GM21576 (cell line): ENCODE measurements at regions not wholly inside any gene's neighbourhood (a gene's known extent, or its start where the extent isn't known, plus 50 kb on each side); places are given as distances from the start of the nearest gene placed in this dataset.

Source experiments
- ATAC-seq: cut with Tn5 transposase; IDR thresholded peaks from one replicate; pipeline ENCODE4 v1.9.1; 2021; ENCODE audit warnings: mild to moderate bottlenecking, moderate library complexity; ENCODE audit not compliant: unreplicated experiment

DNA sequence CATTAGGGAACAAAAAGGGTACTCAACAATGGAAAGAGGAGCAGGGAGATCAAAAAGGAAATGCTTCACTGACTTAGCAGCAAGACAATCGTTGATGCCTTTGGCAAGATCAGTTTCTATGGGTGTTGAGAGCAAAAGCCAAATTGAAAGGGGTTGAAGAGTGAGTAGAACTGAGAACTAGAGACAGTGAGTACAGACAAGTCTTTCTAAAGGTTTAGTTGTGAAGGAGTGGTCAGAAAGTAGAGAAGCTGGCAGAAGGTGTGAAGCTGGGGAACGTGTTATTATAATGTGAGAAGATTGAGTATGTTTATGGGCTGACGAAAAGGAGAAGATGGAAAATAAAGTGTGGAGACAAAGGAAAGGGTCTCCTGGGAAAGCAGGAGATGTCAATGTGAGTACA lies 221.2 kb upstream of the USP25 start:
- ATAC-seq, result no peak

GRCh38 chr21:15514073-15514946 lies 215.5 kb upstream of the USP25 start:
- peak; percentile 98 for ATAC-seq

- ATAC-seq, result no peak
These were observed 213.9 kb upstream of the USP25 start for GRCh38 chr21:15515908-15516307.

DNA sequence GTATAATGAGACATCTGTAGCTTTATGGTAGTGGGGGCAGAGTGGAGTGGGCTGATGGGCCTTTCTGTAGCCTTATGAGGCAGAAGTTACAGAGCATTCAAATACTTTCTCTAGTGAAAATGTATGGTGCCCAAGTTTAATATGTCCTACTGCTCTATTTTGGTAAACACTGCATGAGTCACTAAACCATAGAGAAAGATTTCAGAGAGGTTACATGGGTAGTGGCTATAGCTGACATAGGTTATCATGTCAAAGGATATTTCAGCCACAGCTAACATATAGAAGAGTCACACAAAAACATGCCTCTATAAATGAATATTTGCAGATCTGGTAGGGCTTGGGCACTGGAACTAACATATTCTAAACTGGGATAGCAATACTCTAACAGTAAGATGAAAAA lies 212.4 kb upstream of the USP25 start:
- ATAC-seq, result no peak

- no peak for ATAC-seq
These were observed 208.8 kb upstream of the USP25 start for GRCh38 chr21:15520811-15521643.

DNA sequence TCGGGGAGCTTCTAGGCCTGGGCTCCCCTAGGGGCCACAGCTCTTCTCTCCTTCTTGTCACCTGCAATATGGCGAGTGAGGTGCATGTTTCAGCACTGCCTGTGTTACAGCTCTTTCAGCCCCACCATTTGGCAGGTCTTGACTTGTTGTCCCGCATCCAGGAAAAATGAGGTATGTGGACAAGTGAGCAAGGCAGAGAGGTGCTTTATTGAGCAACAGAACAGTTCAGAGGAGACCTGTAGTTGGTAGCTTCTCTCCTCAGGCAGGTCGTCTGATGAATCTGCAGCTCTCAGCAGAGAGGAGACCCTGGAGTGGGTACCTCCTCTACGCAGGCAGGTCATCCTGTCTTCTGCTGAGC lies 208.2 kb upstream of the USP25 start:
- no peak for ATAC-seq

GRCh38 chr21:15522148-15522547 lies 207.6 kb upstream of the USP25 start:
- no peak for ATAC-seq

DNA sequence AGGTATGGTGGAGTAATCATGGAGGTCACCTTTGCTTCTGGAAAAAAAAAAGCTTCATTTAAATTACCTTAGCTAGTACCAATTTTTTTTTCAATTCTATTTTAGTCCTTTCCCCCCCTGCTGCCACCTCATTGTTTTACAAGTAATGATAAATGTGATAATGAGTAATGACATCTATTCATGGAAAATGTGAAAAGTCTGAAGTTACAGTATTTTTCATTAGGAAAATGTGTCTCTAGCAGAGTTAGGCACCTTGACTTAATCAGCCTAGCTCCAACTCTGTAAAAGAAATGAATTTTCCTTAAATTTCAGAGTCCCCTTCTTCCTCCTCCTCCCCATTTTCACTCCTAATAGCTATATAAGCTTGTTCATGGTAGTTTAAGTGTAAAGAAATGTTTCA lies 204.9 kb upstream of the USP25 start:
- ATAC-seq, result no peak

DNA sequence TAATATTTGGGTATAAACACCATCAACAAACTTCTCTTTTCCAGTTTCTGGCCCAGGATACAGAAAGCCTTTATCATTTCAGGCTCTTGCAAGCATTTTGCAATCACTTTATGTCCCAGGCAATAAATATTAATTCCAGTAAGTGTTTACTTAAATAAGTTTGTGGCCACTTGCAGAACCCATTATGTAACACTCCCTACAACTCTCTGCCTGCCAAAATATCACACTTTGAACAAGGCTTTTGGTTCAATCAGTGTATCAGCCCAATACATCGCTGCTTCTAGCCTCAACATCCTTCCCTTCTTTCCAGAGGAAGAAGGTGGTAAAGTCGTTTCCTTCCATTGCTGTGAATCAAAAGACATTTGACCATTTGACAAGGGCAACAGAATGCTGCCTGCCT lies 203.0 kb upstream of the USP25 start:
- no peak for ATAC-seq

- no peak for ATAC-seq
These were observed 201.4 kb upstream of the USP25 start for GRCh38 chr21:15528346-15528745.

DNA sequence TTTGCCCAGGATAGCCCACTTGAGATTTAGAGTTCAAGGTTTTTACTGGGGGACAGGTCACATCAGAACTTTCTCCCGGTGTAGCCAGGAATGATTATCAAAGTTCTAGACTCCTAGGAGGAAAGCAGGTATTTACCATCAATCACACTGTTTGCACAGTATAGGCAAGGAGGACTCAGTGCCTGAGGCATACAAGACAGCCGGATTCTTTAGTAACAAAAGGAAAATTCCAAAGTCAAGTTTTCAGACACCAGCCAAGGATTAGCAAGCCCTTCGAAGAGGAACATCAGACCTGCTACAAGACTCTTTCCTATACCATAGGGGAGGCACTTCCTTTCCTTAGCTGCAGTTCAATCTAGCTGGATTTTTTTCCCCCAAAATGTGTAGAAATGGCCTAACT lies 197.8 kb upstream of the USP25 start:
- ATAC-seq, result no peak

- no peak for ATAC-seq
These were observed 196.2 kb upstream of the USP25 start for GRCh38 chr21:15533618-15534017.

DNA sequence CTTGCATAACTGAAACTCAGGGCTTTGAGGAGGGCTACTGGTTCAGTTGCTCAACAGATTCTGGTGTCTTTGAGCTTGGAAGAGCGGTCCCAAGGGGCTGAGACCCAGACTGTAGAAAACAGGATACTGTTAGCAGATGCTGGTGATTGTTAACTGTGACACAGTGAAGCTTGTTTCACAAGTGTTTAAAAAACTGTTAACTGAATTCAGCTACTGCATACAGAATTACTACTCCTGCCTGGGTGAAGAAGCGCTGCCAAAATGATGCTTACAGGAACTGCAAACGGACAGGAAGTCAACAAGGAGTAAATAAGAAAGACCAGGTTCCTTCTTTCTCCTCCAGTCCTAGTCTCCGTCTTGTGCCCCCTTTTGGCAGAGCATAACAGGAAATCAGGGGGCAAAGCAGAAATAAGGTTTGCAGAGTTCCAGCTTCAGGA lies 195.3 kb upstream of the USP25 start:
- ATAC-seq, result no peak

DNA sequence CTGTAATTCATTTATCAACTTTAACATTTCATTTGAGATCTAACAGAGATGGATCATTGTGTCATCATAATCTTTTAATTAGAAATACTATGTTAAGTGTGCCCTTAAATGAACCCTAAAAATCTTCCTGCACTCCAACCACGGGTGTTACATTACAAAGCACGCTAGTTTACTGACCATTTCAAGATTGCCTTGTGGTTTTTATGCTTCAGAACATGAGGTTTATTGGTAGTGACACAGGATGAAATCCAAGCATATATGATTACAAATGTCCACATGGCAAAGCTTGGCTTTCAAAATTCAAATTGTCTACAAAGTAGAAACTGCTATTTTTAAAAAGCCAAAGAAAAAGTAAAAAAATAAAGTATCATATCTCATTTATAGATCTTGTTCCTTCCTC lies 190.4 kb upstream of the USP25 start:
- ATAC-seq, result no peak

- ATAC-seq, result no peak
These were observed 186.3 kb upstream of the USP25 start for GRCh38 chr21:15543473-15543872.

GRCh38 chr21:15549671-15550070 lies 180.1 kb upstream of the USP25 start:
- ATAC-seq, result no peak

- no peak for ATAC-seq
These were observed 176.8 kb upstream of the USP25 start for GRCh38 chr21:15552914-15553494.

DNA sequence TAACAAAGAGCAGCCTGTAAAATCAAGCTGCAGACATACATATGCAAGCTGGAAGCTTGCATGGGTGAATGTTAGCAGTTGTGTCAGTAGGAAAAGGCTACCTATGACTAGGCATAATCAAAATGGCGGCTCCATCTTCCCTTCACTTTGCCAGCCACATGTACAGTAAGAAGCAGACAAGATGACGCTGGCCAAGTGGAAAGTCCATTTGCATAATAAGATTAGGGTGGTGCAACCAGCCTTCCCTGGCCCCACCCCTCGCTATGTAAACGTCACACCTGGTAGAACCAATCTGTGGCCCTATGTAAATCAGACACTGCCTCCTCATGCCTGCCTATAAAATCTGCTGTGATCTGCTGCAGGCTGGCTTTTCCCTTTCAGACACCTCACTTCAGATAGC lies 171.9 kb upstream of the USP25 start:
- no peak for ATAC-seq

- ATAC-seq, result no peak
These were observed 170.9 kb upstream of the USP25 start for GRCh38 chr21:15558884-15559283.

- no peak for ATAC-seq
These were observed 170.1 kb upstream of the USP25 start for GRCh38 chr21:15559660-15560059.

DNA sequence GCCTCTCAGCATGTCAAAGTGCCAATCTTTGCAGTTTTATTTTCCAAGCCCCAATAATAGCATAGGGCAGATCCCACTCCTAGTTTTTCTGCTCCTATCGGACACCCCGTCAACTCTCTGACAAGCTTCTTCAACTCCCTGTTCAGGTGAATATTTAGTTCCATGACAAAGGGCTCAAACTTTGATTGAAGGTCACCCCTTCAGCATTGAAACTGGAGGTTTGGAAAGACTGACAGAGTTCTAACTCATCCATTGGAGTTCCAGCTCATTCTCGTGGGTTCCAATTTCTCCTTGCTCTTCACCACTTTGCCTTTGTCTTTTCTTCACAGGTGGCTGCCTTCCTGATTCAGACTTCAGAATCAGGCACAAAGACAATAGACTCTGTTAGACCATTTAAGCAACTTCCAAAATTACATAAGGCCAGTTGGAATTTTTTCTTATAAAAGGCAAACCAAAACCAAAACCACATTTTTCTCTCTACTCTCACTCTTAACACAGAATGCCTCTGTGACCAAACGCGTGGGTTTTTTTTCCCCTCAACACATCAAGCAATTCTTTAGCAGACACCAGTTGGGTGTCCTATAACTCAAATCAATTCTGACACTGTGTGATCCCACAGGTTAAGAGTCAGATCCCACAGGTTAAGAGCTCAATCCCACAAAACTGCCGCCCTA lies 169.3 kb upstream of the USP25 start:
- ATAC-seq, result no peak
